ENCODE measurements at regions not wholly inside any gene's neighbourhood (a gene's known extent, or its start where the extent isn't known, plus 50 kb on each side); places are given as distances from the start of the nearest gene placed in this dataset.
A peak's percentile ranks its signal among the peaks of the same experiment; 100 is the strongest.
"Not testable (repeated sequence)": the region's sequence is repeated elsewhere in the genome, so short reads cannot be mapped to it uniquely, and the experiment has no call there.

- DNase-seq (ENCODE audit: low read depth, low spot score): no peak
Observed at GRCh38 chr2:3899536-3900155, 196.3 kb downstream of the DCDC2C start.

- no peak for DNase-seq (ENCODE audit: low read depth, low spot score)
Observed at GRCh38 chr2:3902131-3902530, 198.8 kb downstream of the DCDC2C start.

- DNase-seq (ENCODE audit: low read depth, low spot score): no peak
Observed at GRCh38 chr2:3904061-3904460, 200.7 kb downstream of the DCDC2C start.

GRCh38 chr2:3908498-3908897 lies 205.1 kb downstream of the DCDC2C start:
- not testable (repeated sequence) for DNase-seq (ENCODE audit: low read depth, low spot score)

GRCh38 chr2:3911882-3912455 lies 208.6 kb downstream of the DCDC2C start:
- no peak for DNase-seq (ENCODE audit: low read depth, low spot score)

- peak; percentile 3 for DNase-seq (ENCODE audit: low read depth, low spot score)
Observed at GRCh38 chr2:3913166-3913565, 209.8 kb downstream of the DCDC2C start.

DNA sequence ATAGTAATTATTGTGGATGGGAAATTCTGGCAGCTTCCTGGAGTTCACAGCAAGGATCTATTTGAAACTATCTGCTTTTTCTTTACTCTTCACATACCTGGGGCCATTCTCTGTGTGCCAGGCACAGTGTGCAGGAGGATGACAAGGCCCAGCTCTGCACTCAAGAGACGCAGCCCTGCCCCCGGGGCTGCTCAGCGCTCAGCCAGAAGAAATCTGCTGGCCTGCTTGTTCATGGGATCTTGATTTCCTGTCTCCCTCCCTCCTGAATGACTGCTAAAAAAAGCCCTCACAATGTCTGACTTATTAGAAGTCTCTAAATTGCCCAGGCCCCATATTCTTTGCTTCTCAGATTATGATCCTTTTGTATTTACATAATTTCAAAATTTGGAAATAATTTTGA lies 210.9 kb downstream of the DCDC2C start:
- no peak for DNase-seq (ENCODE audit: low read depth, low spot score)

GRCh38 chr2:3927031-3927430 lies 223.7 kb downstream of the DCDC2C start:
- DNase-seq (ENCODE audit: low read depth, low spot score): no peak

- no peak for DNase-seq (ENCODE audit: low read depth, low spot score)
Observed at GRCh38 chr2:3929374-3929773, 226.0 kb downstream of the DCDC2C start.

DNA sequence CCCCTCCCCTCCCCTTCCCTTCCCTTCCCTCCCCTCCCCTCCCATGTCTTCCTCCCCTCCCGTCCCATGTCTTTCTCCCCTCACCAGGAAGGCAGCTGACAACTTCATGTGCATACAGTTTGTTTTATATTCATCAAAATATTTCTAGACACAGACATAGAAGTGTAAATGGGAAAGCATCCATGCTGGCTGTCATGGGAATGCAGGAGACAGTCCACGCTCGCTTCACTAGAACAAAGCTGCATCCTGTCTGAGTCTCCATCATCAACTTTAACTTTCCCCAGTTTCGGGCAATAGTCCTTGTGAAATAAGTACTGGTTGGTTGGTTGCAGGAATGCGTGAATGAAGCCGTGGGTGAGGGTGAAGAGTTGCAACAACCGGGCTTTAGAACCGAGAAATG lies 226.9 kb downstream of the DCDC2C start:
- no peak for DNase-seq (ENCODE audit: low read depth, low spot score)

DNA sequence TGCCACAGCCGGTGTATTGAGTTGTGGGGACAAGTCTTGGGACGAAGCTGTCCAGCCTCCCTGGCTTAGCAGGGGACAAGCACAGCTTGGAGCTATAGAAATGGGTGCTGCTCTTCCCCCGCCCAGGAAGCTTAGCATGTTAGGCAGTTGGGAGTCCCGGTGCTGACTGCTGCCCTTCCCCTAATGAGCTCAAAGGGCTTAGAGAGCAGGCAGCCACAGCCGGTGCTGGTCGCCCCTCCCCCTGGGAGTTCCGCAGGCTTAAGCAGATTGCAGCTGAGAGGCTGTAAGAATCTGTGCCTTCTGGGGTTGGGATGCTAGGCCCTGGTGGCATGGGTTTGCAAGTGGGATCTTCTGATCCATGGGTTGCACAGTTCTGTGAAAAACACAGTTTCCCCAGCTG lies 237.3 kb downstream of the DCDC2C start:
- no peak for DNase-seq (ENCODE audit: low read depth, low spot score)

- no peak for DNase-seq (ENCODE audit: low read depth, low spot score)
Observed at GRCh38 chr2:3942841-3943240, 239.5 kb downstream of the DCDC2C start.

DNA sequence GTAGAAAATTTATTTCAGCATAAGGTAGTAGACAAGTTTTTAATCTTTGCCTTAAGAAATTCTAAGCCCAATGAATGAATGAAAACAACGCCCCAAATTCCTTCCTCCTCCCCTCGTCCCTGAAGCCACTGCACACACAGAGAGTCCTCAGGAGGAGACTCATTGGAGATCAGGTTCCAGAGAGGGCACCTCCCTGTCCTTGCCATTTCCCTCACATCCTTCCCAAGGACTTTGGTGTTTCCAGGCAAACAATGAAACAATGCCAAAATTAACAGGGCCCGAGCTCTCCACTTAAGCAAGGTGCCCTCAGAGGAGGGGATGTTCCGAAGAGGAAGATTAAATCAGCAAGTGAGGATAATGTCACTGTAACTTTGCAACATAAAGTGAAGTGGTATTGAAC lies 240.7 kb downstream of the DCDC2C start:
- no peak for DNase-seq (ENCODE audit: low read depth, low spot score)

DNA sequence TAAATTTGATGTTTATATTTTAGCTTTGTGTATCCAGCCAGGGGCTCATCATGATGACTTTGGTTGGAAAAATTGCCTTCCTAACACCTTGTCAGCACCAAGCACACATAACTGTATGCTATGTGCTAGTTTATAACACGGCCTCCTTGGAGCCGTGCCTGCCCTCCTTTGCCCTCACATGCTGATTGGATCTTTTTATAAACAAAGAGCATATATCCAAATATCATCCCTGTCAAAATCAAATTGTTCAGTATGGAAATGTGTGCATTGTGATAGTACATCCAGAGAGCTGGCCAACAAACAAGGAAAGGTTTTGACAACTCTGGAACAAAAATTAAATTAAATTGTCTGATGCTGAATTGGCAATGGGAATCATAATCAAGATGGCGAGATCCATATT lies 241.5 kb downstream of the DCDC2C start:
- DNase-seq (ENCODE audit: low read depth, low spot score): no peak

DNA sequence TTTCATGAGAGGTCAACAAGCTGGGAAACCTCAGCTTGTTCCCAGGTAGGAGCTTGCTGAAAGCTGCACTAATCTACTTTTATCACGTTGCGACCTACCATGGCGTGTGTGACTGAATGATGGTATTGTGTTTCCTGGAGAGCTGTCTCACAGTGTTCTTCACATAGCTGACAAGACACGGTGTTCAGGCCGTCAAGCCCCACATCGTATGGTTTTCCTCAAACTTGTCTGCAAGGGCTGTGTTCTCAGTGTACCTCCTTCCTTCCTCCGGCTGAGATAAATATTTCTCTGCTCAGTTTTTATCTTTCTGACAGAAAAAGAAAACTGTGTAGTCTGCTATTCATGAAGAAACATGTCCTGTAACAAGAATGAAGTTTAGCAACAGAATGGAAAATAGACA lies 244.8 kb downstream of the DCDC2C start:
- no peak for DNase-seq (ENCODE audit: low read depth, low spot score)

- no peak for DNase-seq (ENCODE audit: low read depth, low spot score)
Observed at GRCh38 chr2:3951131-3951954, 248.0 kb downstream of the DCDC2C start.

GRCh38 chr2:3952866-3953516 lies 249.6 kb downstream of the DCDC2C start:
- no peak for DNase-seq (ENCODE audit: low read depth, low spot score)

DNA sequence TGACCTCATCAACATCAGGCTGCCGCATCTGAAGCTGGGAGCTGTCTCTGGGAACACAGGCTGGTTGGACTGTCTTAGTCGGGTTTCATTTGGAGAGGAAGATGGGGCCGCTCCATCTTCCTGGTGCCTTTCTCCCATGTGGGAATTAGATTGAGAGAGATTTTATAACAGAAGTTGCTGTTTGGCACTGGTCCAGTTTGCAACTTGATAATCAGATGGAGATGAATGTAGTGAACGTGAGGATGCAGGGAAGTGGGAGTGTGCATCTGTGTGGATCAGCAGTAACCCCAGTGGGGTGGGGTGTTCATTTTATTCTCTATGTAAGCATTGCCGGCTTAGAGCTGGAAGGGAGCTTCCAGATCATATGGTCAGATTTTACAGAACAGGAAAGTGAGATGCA lies 250.9 kb downstream of the DCDC2C start:
- DNase-seq (ENCODE audit: low read depth, low spot score): no peak

DNA sequence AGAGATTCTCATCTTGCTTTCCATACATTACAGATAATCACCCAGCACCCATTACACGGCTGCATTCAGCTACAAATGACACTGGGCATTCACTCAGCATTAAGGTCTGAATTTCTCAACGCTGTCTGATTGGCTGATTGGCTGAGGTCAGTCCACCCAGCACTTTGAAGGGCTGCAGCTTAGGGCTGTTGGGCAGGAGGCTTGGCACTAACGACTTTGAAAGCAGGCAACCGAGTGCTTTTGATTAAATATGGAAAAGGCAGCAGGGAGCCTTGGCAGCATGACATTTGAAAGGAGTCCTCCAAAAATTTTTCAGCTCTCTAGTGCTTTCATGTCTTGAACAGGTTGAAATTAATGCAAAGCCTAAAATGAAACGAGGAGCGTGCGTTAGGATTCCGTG lies 253.0 kb downstream of the DCDC2C start:
- DNase-seq (ENCODE audit: low read depth, low spot score): no peak

- DNase-seq (ENCODE audit: low read depth, low spot score): no peak
Observed at GRCh38 chr2:3956892-3957291, 253.5 kb downstream of the DCDC2C start.

- DNase-seq (ENCODE audit: low read depth, low spot score): no peak
Observed at GRCh38 chr2:3958465-3958864, 255.1 kb downstream of the DCDC2C start.

DNA sequence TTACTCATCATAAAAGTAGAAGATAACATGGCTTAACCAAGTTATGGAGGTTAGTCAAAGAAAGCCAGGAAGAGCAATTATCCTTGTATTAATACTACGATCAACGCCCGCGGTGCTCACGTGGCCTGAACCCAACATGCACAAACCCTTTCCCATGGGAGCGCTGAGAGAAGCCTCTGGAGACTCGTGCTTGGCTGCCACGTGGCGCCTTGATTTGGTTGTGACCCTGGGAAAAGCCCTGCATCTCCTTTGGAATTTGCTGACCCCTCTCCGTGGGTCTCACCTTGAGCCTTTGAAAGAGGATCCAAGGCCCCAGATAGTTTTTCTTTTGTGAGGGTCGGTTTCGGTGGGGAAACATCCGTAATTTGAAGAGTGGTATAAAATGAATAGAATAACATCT lies 255.6 kb downstream of the DCDC2C start:
- no peak for DNase-seq (ENCODE audit: low read depth, low spot score)

DNA sequence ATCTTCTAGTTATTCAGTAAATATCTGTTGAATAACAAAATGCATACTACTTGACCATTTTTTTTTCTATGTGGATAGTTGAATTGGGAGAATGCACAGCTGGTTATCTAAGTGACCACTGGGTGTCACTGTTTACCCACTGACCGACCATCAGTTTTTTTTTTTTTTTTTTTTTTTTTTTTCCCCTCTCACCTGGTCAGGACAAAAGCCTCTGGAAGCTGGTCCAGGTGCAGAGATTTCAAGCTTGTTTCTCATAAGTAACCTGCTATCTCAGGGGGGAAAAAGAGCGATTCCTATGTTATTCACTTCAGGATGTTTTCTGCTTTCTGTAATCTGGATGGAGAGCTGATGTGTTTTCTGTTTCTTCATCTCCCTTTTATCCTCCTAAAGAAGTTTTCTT lies 256.0 kb downstream of the DCDC2C start:
- peak; percentile 43 for DNase-seq (ENCODE audit: low read depth, low spot score)
